Posterior cingulate gyrus (tissue), 11 donors: ENCODE measurements at regions not wholly inside any gene's neighbourhood (a gene's known extent, or its start where the extent isn't known, plus 50 kb on each side); places are given as distances from the start of the nearest gene placed in this dataset.

ENCODE experiments used
- DNase-seq, 10 donors: peaks; one replicate each; pipeline versions ENCODE4 v3.0.0 to v3.0.0-alpha.2; 2020 to 2021; ENCODE audit warnings: mixed read lengths in 3 of 10
- intact Hi-C: fragments of 100-400 bp; cut with DNase I; formaldehyde crosslinking; loops from one replicate; pipeline ENCODE4 v1.15.1; 2023

DNA sequence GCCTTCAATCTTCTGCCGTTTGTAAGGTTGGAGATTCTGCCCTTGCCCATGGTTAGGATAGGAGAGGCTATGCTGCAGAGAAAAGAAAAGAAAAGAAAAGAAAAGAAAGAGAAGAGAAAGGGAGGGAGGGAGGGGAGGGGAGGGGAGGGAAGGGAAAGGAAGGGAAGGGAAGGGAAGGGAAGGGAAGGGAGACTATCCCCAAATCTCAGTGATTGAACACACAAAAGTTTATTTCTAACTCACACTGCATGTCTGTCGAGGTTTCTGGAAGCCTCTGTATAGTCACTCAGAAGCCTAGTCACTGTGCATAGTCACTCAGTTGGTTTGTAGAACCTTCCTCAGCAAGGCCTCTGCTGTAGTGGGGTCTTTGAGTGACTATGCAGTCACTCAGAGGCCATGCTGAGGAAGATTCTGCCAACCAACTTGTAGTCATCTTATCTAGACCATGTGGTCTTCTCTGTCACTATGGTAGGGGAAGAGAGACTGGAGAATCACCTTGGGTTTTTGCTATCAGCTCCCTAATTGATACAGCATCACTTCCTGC, 52.3 kb upstream of the ABCC9 start:
- intact Hi-C loops = loop anchor here (5.0 kb wide), 1 partner anchor 296 kb away; no protein-coding TSS in a partner anchor
- DNase-seq = no peak

- intact Hi-C loops = loop anchor here (5.0 kb wide), 1 partner anchor 296 kb away; no protein-coding TSS in a partner anchor
- DNase-seq = no peak
These were observed 51.6 kb upstream of the ABCC9 start for GRCh38 chr12:21992823-21993222.

DNA sequence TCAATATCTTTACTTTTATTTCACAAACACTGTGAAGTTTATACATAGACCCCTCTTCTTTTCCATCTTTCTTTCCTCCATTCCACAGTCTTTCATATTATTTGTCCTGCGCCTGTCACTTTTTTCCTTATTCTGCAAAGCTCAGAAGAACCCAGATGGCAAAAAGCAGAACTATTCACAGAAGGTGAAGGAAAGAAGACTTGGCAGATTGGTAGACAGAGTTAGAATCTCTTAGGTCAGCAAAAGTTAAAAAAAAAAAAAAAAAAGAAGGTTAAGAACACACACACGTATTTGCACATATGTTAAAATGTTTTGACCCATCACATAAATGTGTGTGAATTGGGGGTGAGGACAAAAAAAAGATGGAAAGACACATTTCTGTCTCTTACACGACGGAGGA, 50.3 kb upstream of the ABCC9 start:
- intact Hi-C loops = loop anchor here (5.0 kb wide), 1 partner anchor 294 kb away; no protein-coding TSS in a partner anchor

More for the DNA sequence above, 50.3 kb upstream of the ABCC9 start:
- no peak for DNase-seq
